Prostate gland (tissue), 2 donors: ENCODE measurements at regions not wholly inside any gene's neighbourhood (a gene's known extent, or its start where the extent isn't known, plus 50 kb on each side); places are given as distances from the start of the nearest gene placed in this dataset.
"Not testable (repeated sequence)": the region's sequence is repeated elsewhere in the genome, so short reads cannot be mapped to it uniquely, and the experiment has no call there.

Experiments used
- DNase-seq: peaks from one replicate; pipeline ENCODE4 v3.0.0-alpha.2; 2019; ENCODE audit warnings: low spot score
- H3K27ac ChIP-seq, 2 donors: fragments of 200-600 bp; sonication (generic); 2 replicates each; pipeline ENCODE4 v1.5.1; 2017 to 2019
- H3K27me3 ChIP-seq: fragments of 200-600 bp; sonication (generic); replicated peaks from 2 replicates; pipeline ENCODE4 v1.5.1; 2019; ENCODE audit not compliant: insufficient read depth
- H3K36me3 ChIP-seq, 2 donors: fragments of 200-600 bp; sonication (generic); 1 replicate in 1 of 2; 2 replicates in 1 of 2; pipeline versions ENCODE4 v1.5.1 to v1.8.1; 2017 to 2019
- H3K4me1 ChIP-seq: fragments of 200-600 bp; sonication (generic); replicated peaks from 2 replicates; pipeline ENCODE4 v1.5.1; 2019
- H3K4me3 ChIP-seq, 2 donors: fragments of 200-600 bp; sonication (generic); 2 replicates each; pipeline ENCODE4 v1.5.1; 2017 to 2019
- H3K9me3 ChIP-seq: fragments of 200-600 bp; sonication (generic); 2 replicates; pipeline ENCODE4 v1.5.1; 2017
- POLR2A ChIP-seq: fragments of 450-650 bp; IDR thresholded peaks from one replicate; pipeline ENCODE4 v1.6.1; 2016; ENCODE audit warnings: antibody characterized with exemption, mild to moderate bottlenecking
- POLR2AphosphoS5 ChIP-seq: sonication (generic); formaldehyde crosslinking; IDR thresholded peaks from one replicate; pipeline ENCODE4 v1.6.1; 2017; ENCODE audit warnings: antibody characterized with exemption
- WGBS: methylation state at CpG from one replicate; pipeline ENCODE4 v1.1.5; 2018; 5-methylcytosine and 5-hydroxymethylcytosine counted together
- intact Hi-C: fragments of 100-400 bp; cut with DNase I; formaldehyde crosslinking; loops from one replicate; pipeline ENCODE4 v1.14.2; 2022
- TF ChIP-seq, protein P1 (sequence below), 4 experiments: fragments of 200-600 bp in 2 of 4; fragments of 450-650 bp in 2 of 4; sonication (generic) in 2 of 4; IDR thresholded peaks; 1 replicate in 3 of 4; 2 replicates in 1 of 4; pipeline ENCODE4 v1.5.1; 2016 to 2019; ENCODE audit warnings: antibody characterized with exemption in 4 of 4, mild to moderate bottlenecking in 2 of 4, moderate library complexity in 2 of 4

- H3K36me3 ChIP-seq = no peaks in the 10 kb centered on the region
- H3K4me1 ChIP-seq = no peaks in the 10 kb centered on the region
- no peak overlapping the region for H3K4me3 ChIP-seq
- H3K27me3 ChIP-seq = no peaks in the 10 kb centered on the region
- no peak for DNase-seq
- intact Hi-C loops = no loop called here
- no peak overlapping the region for H3K27ac ChIP-seq
- TF ChIP-seq POLR2AphosphoS5 (no peak), POLR2A (no peak)
- TF ChIP-seq, protein P1, sequence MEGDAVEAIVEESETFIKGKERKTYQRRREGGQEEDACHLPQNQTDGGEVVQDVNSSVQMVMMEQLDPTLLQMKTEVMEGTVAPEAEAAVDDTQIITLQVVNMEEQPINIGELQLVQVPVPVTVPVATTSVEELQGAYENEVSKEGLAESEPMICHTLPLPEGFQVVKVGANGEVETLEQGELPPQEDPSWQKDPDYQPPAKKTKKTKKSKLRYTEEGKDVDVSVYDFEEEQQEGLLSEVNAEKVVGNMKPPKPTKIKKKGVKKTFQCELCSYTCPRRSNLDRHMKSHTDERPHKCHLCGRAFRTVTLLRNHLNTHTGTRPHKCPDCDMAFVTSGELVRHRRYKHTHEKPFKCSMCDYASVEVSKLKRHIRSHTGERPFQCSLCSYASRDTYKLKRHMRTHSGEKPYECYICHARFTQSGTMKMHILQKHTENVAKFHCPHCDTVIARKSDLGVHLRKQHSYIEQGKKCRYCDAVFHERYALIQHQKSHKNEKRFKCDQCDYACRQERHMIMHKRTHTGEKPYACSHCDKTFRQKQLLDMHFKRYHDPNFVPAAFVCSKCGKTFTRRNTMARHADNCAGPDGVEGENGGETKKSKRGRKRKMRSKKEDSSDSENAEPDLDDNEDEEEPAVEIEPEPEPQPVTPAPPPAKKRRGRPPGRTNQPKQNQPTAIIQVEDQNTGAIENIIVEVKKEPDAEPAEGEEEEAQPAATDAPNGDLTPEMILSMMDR (IDR thresholded peaks at IDR 0.05) = no peak
- no peaks in the 10 kb centered on the region for H3K9me3 ChIP-seq
Observed at GRCh38 chr3:152644478-152644877, 190.5 kb upstream of the P2RY1 start.

- WGBS = 34% methylated on average over 4 of the region's 4 CpGs
- Histone ChIP-seq H3K36me3 (no peaks in the 10 kb centered on the region), H3K4me1 (no peaks in the 10 kb centered on the region), H3K27ac (no peak overlapping the region), H3K4me3 (no peak overlapping the region), H3K9me3 (no peaks in the 10 kb centered on the region), H3K27me3 (no peaks in the 10 kb centered on the region)
- TF ChIP-seq POLR2A (no peak), POLR2AphosphoS5 (no peak)
- TF ChIP-seq, protein P1 (IDR thresholded peaks at IDR 0.05) = no peak
- no peak for DNase-seq
- intact Hi-C loops = no loop called here
Observed at GRCh38 chr3:152646004-152646403, 188.9 kb upstream of the P2RY1 start.

DNA sequence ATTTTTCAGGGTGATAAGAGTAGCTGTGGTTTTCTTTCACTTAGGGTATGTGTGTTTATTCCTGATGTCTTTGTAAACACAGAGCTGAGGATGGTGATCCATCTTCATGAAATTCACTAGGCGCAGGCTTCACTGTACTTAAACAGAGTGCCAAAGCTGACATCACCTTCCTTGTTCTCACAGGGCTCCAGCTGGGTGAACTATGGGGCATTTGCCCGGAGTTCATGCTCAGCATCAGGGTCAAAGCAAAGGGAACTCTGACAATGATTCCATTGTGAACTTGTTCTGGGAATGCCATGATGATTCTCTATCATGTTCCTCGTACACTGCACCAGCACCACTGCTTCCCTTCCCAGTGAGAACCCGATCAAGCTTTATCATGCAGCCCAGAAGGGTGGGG, 184.8 kb upstream of the P2RY1 start:
- no peaks in the 10 kb centered on the region for H3K9me3 ChIP-seq

GRCh38 chr3:152650923-152651322, 184.0 kb upstream of the P2RY1 start:
- H3K27ac ChIP-seq, DNase-seq, H3K4me3 ChIP-seq, intact Hi-C loops, H3K4me1 ChIP-seq, H3K27me3 ChIP-seq, H3K9me3 ChIP-seq, H3K36me3 ChIP-seq: not testable (repeated sequence)
- WGBS = 86% methylated on average over 4 of the region's 4 CpGs

More for the DNA sequence above, 184.8 kb upstream of the P2RY1 start:
- WGBS = 75% methylated on average over 4 of the region's 4 CpGs
- no peak for DNase-seq
- Histone ChIP-seq H3K27me3 (no peaks in the 10 kb centered on the region), H3K36me3 (no peaks in the 10 kb centered on the region), H3K4me3 (no peak overlapping the region), H3K4me1 (no peaks in the 10 kb centered on the region), H3K27ac (no peak overlapping the region)
- TF ChIP-seq, protein P1 (IDR thresholded peaks at IDR 0.05) = no peak
- TF ChIP-seq POLR2AphosphoS5 (no peak), POLR2A (no peak)
- intact Hi-C loops = no loop called here

DNA sequence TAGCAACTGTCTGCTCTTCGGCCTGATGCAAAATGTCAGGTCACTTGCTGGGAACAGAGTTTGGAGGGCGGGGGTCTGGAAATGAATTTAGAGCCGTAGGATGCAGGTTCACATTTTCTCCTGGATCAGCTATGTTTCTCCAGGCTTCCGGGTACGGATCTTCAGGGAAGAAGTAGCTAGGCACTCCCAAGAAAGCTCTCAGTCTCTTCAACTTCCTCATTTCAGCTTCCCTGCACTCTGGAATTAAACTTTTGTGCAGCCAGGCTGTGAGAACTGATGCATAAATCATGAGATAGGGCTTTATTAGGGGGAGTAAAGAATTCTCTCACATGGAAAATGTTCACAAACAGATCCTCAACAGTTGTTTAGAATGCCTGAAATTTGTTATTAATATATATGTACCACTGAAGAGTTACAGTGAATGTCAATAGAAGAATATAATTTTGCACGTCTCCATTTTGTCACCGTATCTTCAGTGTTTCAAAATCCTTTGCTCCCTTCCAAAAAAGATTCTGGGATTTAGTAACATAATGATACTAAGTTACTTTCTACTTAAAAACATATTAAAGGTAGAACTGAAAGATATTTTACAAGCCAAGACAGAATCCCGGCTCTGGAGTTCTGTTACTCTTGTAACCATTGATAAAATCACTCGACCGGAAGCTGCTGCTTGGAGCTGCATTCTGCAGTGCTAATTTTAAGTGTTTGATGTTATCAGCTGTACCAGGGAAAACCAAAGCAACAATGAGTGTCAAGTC, 178.5 kb upstream of the P2RY1 start:
- Histone ChIP-seq H3K9me3 (no peaks in the 10 kb centered on the region), H3K4me3 (no peak overlapping the region), H3K36me3 (no peaks in the 10 kb centered on the region), H3K27me3 (no peaks in the 10 kb centered on the region), H3K27ac (no peak overlapping the region), H3K4me1 (no peaks in the 10 kb centered on the region)
- 25% methylated on average over 10 of the region's 10 CpGs for WGBS
- intact Hi-C loops = no loop called here
- TF ChIP-seq POLR2AphosphoS5 (no peak), POLR2A (no peak)
- TF ChIP-seq, protein P1 (IDR thresholded peaks at IDR 0.05) = no peak
- no peak for DNase-seq
